Erythroblast (primary cell): ENCODE measurements at regions not wholly inside any gene's neighbourhood (a gene's known extent, or its start where the extent isn't known, plus 50 kb on each side); places are given as distances from the start of the nearest gene placed in this dataset.

ENCODE experiments used
- GATA1 ChIP-seq: IDR thresholded peaks from 2 replicates; pipeline ENCODE4 v1.6.1; 2011; ENCODE audit warnings: low read depth, mild to moderate bottlenecking, control low read depth, low read length, moderate library complexity
- POLR2A ChIP-seq: IDR thresholded peaks from 2 replicates; pipeline ENCODE4 v1.6.1; 2011; ENCODE audit warnings: mild to moderate bottlenecking, low read length

DNA sequence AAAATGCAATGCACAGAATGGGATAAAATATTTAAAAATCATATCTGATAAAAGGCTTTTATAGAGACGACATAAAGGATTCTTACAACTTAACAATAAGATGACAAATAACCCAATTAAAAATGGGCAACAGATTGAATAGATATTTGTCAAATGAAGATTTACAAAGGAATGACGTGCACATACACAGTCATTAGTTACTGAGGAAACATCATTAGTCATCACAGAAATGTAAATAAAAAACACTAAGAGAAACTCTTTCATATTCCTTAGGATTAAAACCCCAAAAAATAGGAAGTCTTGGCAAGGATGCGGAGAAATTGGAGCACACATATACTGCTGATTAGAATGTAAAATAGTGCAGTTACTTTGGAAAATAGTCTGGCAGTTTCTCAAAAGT, 1886.0 kb upstream of the CDH6 start:
- TF ChIP-seq POLR2A, result no peak
- TF ChIP-seq GATA1, result no peak
